Mesothelial cell of epicardium (in vitro differentiated cells): ENCODE measurements at regions not wholly inside any gene's neighbourhood (a gene's known extent, or its start where the extent isn't known, plus 50 kb on each side); places are given as distances from the start of the nearest gene placed in this dataset.

Experiments used
- DNase-seq, 2 experiments: peaks; one replicate each; pipeline ENCODE4 v3.0.0; 2021; ENCODE audit warnings: low spot score in 2 of 2; ENCODE audit not compliant: unreplicated experiment in 2 of 2
- H3K27ac Mint-ChIP-seq: 2 replicates; pipeline ENCODE4 v1.8.0; 2021; ENCODE audit warnings: mixed read lengths
- H3K27me3 Mint-ChIP-seq: 2 replicates; pipeline ENCODE4 v1.8.0; 2021; ENCODE audit warnings: low read depth, mixed read lengths
- H3K36me3 Mint-ChIP-seq: 2 replicates; pipeline ENCODE4 v1.8.0; 2021; ENCODE audit warnings: mixed read lengths
- H3K4me1 Mint-ChIP-seq: 2 replicates; pipeline ENCODE4 v1.8.0; 2021; ENCODE audit warnings: mixed read lengths
- H3K4me3 Mint-ChIP-seq: 2 replicates; pipeline ENCODE4 v1.8.0; 2021; ENCODE audit warnings: mild to moderate bottlenecking, moderate library complexity, mixed read lengths
- H3K9me3 Mint-ChIP-seq: 2 replicates; pipeline ENCODE4 v1.8.0; 2021; ENCODE audit warnings: mixed read lengths
- CTCF ChIP-seq: fragments of 200-600 bp; sonication (generic); IDR thresholded peaks from one replicate; pipeline ENCODE4 v1.5.0; 2021; ENCODE audit warnings: antibody characterized with exemption; ENCODE audit not compliant: unreplicated experiment

DNA sequence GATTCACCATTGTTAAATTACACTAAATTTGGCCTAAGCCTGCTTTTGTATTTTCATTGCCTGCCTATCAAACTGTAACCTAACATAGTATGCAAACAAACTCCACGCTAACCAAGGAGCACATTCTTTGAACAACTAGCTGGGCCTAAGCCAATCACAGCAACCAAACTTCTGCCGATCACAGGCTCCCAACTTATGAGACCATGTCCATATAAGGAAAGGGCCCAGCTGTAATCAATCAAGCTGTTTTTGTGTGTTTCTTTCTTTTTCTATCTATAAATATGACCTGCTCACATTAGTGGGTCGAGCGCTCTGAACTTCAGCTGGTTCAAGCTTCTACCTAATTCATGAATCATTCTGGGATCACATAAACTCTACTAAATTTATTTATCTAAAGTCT, 473.6 kb downstream of the SI start:
- H3K9me3 Mint-ChIP-seq: peaks cover 5% of the 10 kb centered on the region
- no peak overlapping the region for H3K4me3 Mint-ChIP-seq

DNA sequence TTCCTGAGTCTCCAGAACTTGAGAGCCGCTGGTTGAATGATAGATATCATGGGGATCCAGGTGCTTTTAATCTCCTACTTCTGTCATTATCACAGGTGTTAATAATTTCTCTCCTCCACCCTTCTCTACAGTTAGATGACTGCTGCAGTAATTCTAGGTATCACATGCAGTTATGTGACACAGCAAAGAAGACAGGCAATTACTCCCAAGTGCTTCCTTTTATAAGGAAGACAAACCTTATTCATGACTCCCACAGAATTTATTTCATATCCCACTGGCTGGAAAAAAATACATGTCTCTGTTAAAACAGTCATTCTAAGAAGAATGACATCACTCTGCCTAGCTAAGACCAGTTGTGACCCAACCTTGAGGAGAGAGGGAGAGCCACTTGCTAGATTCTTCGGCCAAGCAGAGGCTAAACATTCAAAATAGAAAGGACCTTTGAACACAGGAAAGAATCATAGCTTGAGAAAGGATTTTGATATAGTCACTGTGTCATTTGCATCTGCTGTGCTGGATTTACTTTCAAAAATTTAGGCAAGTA, 500.6 kb downstream of the SI start:
- Mint-ChIP-seq H3K36me3 (no peaks in the 10 kb centered on the region), H3K4me3 (no peak overlapping the region), H3K9me3 (no peaks in the 10 kb centered on the region), H3K4me1 (no peaks in the 10 kb centered on the region), H3K27ac (no peak overlapping the region), H3K27me3 (no peaks in the 10 kb centered on the region)
- no peak for TF ChIP-seq CTCF
- no peak for DNase-seq

More for the DNA sequence above, 473.6 kb downstream of the SI start:
- H3K4me1 Mint-ChIP-seq: no peaks in the 10 kb centered on the region
- no peaks in the 10 kb centered on the region for H3K27me3 Mint-ChIP-seq
- H3K27ac Mint-ChIP-seq: no peak overlapping the region
- no peaks in the 10 kb centered on the region for H3K36me3 Mint-ChIP-seq
- no peak for TF ChIP-seq CTCF
- DNase-seq: no peak

DNA sequence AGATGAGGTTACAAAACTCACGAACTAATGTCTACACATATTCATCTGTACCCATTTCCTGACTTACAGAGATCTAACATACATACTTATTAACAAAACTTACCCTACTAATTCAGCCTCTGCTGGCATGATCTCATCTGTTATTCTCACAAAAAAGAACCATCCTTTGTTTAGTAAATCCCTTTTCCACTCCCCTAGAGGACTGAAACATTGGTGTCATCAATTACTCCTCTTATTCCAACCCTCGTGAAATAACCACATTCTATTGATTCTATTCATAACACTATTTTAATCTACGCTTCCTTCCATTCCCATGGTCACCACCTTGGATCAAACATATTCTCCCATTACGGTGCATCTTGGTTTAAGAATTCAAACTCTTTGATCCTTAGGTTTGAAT, 505.9 kb downstream of the SI start:
- Mint-ChIP-seq H3K4me1 (no peaks in the 10 kb centered on the region), H3K36me3 (no peaks in the 10 kb centered on the region), H3K27ac (no peak overlapping the region), H3K9me3 (peaks cover 5% of the 10 kb centered on the region), H3K4me3 (no peak overlapping the region), H3K27me3 (no peaks in the 10 kb centered on the region)
- DNase-seq: no peak
- no peak for TF ChIP-seq CTCF

DNA sequence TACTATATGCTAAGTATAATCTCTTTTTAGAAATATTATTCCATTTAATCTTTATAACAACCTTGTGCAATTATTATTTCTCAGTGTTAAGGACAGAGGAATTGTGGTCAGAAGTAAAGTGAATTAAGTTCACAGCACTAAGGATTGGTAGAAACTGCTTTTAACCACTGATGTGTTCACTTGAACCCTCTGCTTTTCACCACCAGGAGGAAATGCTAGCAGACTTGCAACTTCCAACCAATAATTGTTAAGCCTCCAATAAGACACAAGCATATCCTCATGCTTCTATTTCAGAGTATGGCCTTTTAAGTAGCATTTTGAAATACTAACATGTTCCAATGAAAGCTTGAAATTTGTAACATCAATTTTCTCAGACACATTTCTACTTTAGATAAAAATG, 527.4 kb downstream of the SI start:
- Mint-ChIP-seq H3K4me1 (no peaks in the 10 kb centered on the region), H3K27ac (no peak overlapping the region), H3K27me3 (peaks cover 3% of the 10 kb centered on the region), H3K4me3 (no peak overlapping the region), H3K36me3 (no peaks in the 10 kb centered on the region), H3K9me3 (peaks cover 6% of the 10 kb centered on the region)
- DNase-seq: no peak
- TF ChIP-seq CTCF: no peak

GRCh38 chr3:164539215-164539614, 539.1 kb downstream of the SI start:
- Mint-ChIP-seq H3K27ac (no peak overlapping the region), H3K4me3 (no peak overlapping the region), H3K4me1 (peaks cover 4% of the 10 kb centered on the region), H3K36me3 (no peaks in the 10 kb centered on the region), H3K9me3 (peaks cover 13% of the 10 kb centered on the region), H3K27me3 (no peaks in the 10 kb centered on the region)
- DNase-seq: no peak
- no peak for TF ChIP-seq CTCF

GRCh38 chr3:164537485-164537884, 540.8 kb downstream of the SI start:
- Mint-ChIP-seq H3K4me1 (peaks cover 4% of the 10 kb centered on the region), H3K27ac (no peak overlapping the region), H3K36me3 (no peaks in the 10 kb centered on the region), H3K9me3 (peaks cover 7% of the 10 kb centered on the region), H3K4me3 (no peak overlapping the region), H3K27me3 (no peaks in the 10 kb centered on the region)
- no peak for DNase-seq
- no peak for TF ChIP-seq CTCF
